Peyer's patch (tissue), 4 donors: ENCODE measurements at regions not wholly inside any gene's neighbourhood (a gene's known extent, or its start where the extent isn't known, plus 50 kb on each side); places are given as distances from the start of the nearest gene placed in this dataset.

Source experiments
- DNase-seq, 3 donors: peaks; one replicate each; pipeline ENCODE4 v3.0.0-alpha.2; 2017 to 2019
- H3K27ac ChIP-seq, 4 donors: fragments of 200-600 bp; sonication (generic); one replicate each; pipeline ENCODE4 v1.5.1; 2016 to 2019
- H3K27me3 ChIP-seq, 2 donors: fragments of 200-600 bp; sonication (generic); one replicate each; pipeline ENCODE4 v1.5.1; 2019
- H3K36me3 ChIP-seq, 3 donors: fragments of 200-600 bp; sonication (generic); one replicate each; pipeline ENCODE4 v1.5.1; 2016 to 2019
- H3K4me1 ChIP-seq, 4 donors: fragments of 200-600 bp; sonication (generic); one replicate each; pipeline ENCODE4 v1.5.1; 2016 to 2019
- H3K4me3 ChIP-seq, 4 donors: fragments of 200-600 bp; sonication (generic); 1 replicate in 3 of 4; 2 replicates in 1 of 4; pipeline ENCODE4 v1.5.1; 2016 to 2019; ENCODE audit warnings: mild to moderate bottlenecking in 1 of 4
- H3K9me3 ChIP-seq, 4 donors: fragments of 200-600 bp; sonication (generic); one replicate each; pipeline ENCODE4 v1.5.1; 2016 to 2019; ENCODE audit warnings: mild to moderate bottlenecking in 1 of 4
- POLR2A ChIP-seq, 2 donors: fragments of 450-650 bp; IDR thresholded peaks; one replicate each; pipeline ENCODE4 v1.5.1; 2017; ENCODE audit warnings: antibody characterized with exemption in 2 of 2, mild to moderate bottlenecking in 2 of 2, moderate library complexity in 2 of 2
- TF ChIP-seq, protein P1 (sequence below), 6 experiments: fragments of 450-650 bp in 4 of 6; fragments of 200-600 bp in 2 of 6; sonication (generic) in 1 of 6; IDR thresholded peaks; one replicate each; pipeline ENCODE4 v1.5.1; 2017 to 2019; ENCODE audit warnings: antibody characterized with exemption in 6 of 6, mild to moderate bottlenecking in 3 of 6, moderate library complexity in 1 of 6

GRCh38 chr18:45168866-45169600 is 446.2 kb upstream of the SLC14A2 start:
- Histone ChIP-seq H3K27ac (no peak overlapping the region), H3K4me3 (no peak overlapping the region)
- no peak for TF ChIP-seq POLR2A (IDR thresholded peaks at IDR 0.05)
- TF ChIP-seq, protein P1, sequence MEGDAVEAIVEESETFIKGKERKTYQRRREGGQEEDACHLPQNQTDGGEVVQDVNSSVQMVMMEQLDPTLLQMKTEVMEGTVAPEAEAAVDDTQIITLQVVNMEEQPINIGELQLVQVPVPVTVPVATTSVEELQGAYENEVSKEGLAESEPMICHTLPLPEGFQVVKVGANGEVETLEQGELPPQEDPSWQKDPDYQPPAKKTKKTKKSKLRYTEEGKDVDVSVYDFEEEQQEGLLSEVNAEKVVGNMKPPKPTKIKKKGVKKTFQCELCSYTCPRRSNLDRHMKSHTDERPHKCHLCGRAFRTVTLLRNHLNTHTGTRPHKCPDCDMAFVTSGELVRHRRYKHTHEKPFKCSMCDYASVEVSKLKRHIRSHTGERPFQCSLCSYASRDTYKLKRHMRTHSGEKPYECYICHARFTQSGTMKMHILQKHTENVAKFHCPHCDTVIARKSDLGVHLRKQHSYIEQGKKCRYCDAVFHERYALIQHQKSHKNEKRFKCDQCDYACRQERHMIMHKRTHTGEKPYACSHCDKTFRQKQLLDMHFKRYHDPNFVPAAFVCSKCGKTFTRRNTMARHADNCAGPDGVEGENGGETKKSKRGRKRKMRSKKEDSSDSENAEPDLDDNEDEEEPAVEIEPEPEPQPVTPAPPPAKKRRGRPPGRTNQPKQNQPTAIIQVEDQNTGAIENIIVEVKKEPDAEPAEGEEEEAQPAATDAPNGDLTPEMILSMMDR (IDR thresholded peaks at IDR 0.05) = no peak

DNA sequence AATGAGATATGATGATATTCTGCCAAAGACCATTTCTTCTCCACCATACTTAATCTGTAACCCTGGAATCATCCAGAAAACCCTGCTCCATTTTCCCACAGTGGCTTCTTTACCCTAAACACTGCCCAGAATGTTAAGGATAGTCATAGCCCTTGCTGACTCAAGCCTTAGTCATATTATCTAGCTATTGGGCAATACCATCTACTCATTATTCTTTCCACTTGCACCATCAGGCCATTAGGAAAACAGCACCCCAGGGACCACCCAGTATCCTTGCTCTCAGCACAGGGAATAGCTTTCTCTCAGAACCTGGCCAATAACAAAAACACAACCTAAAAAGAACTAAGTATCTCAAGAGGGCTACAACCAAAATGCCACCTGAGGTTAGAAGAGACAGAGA is 445.7 kb upstream of the SLC14A2 start:
- Histone ChIP-seq H3K27ac (no peak overlapping the region), H3K9me3 (no peaks in the 10 kb centered on the region), H3K36me3 (no peaks in the 10 kb centered on the region), H3K27me3 (no peaks in the 10 kb centered on the region), H3K4me3 (no peak overlapping the region), H3K4me1 (peaks cover 0 to 20% (median 2%) of the 10 kb centered on the region in 4 donors)
- no peak for DNase-seq
- TF ChIP-seq, protein P1 (IDR thresholded peaks at IDR 0.05) = no peak
- TF ChIP-seq POLR2A (IDR thresholded peaks at IDR 0.05) = no peak

More at GRCh38 chr18:45168866-45169600, 446.2 kb upstream of the SLC14A2 start:
- no peaks in the 10 kb centered on the region for H3K9me3 ChIP-seq
- no peaks in the 10 kb centered on the region for H3K36me3 ChIP-seq
- no peak for DNase-seq
- peaks cover 0 to 20% (median 2%) of the 10 kb centered on the region in 4 donors for H3K4me1 ChIP-seq
- no peaks in the 10 kb centered on the region for H3K27me3 ChIP-seq

- no peak for TF ChIP-seq POLR2A (IDR thresholded peaks at IDR 0.05)
- TF ChIP-seq, protein P1 (IDR thresholded peaks at IDR 0.05) = no peak
- Histone ChIP-seq H3K27ac (no peak overlapping the region), H3K36me3 (no peaks in the 10 kb centered on the region), H3K9me3 (no peaks in the 10 kb centered on the region), H3K27me3 (no peaks in the 10 kb centered on the region), H3K4me3 (no peak overlapping the region), H3K4me1 (peaks cover 0 to 6% (median 2%) of the 10 kb centered on the region in 4 donors)
- DNase-seq = no peak
Observed at GRCh38 chr18:45171679-45172191, 443.5 kb upstream of the SLC14A2 start.

- Histone ChIP-seq H3K9me3 (no peaks in the 10 kb centered on the region), H3K4me1 (no peaks in the 10 kb centered on the region), H3K27me3 (no peaks in the 10 kb centered on the region), H3K4me3 (no peak overlapping the region), H3K27ac (no peak overlapping the region), H3K36me3 (no peaks in the 10 kb centered on the region)
- no peak for DNase-seq
- TF ChIP-seq POLR2A (IDR thresholded peaks at IDR 0.05) = no peak
- TF ChIP-seq, protein P1 (IDR thresholded peaks at IDR 0.05) = no peak
Observed at GRCh38 chr18:45173327-45173726, 441.9 kb upstream of the SLC14A2 start.

DNA sequence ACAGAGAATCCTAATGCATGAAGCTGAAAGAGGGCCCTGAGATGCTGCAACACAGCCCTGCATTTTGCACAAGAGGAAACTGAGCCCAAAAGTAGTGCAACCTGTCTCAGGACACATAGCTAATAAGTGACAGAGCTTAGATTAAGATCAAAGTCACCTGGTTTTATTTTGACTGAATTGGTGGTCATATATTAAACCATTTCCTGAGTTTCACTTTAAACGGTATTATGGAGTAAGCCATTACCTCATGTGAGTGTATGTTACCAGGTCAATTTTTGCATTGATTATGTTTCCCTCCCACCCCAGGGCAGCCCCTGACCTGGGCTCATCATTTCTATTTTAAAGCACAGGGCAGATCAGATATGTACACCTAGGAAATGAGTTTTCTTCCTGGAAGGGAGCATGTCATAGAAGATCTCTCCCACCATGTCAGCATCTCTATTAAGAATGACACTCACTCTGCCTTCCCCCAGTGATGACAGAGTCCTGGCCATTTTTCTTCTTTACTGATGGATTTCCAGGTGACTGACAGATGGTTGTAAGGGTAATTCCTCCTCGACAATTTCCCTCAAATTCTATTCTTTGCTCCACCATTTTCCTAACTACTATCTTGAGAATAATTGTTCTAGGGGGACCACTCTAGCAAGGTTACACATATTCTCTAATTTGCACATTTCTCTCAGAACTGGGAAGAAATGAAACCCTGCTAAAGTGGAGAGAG is 441.3 kb upstream of the SLC14A2 start:
- Histone ChIP-seq H3K36me3 (no peaks in the 10 kb centered on the region), H3K27ac (no peak overlapping the region), H3K27me3 (no peaks in the 10 kb centered on the region), H3K4me1 (no peaks in the 10 kb centered on the region), H3K9me3 (no peaks in the 10 kb centered on the region), H3K4me3 (no peak overlapping the region)
- no peak for TF ChIP-seq POLR2A (IDR thresholded peaks at IDR 0.05)
- TF ChIP-seq, protein P1 (IDR thresholded peaks at IDR 0.05) = no peak
- DNase-seq = no peak
